ENCODE measurements at regions not wholly inside any gene's neighbourhood (a gene's known extent, or its start where the extent isn't known, plus 50 kb on each side); places are given as distances from the start of the nearest gene placed in this dataset.
"Not testable (repeated sequence)": the region's sequence is repeated elsewhere in the genome, so short reads cannot be mapped to it uniquely, and the experiment has no call there.

GRCh38 chr6:14977747-14978382 is 268.0 kb upstream of the JARID2 start:
- DNase-seq (ENCODE audit: low spot score), result no peak

DNA sequence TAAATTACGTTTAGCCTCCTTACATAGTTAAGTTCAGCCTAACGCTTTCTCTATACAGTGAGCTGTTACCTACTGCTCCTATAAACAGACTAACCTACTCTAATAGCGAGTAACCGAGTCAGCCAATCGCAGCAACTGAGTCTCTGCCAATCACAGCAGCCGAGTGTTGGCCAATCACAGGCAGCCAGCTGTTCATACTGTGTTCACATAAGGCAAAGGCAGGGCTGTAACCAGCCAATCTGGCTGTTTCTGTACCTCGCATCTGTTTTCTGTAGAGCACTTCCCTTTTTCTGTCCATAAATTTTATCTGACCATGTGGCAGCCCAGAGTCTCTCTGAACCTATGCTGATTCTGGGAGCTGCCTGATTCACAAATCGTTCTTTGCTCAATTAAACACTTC is 263.9 kb upstream of the JARID2 start:
- DNase-seq (ENCODE audit: low spot score), result no peak

- DNase-seq (ENCODE audit: low spot score), result no peak
These were observed 262.0 kb upstream of the JARID2 start for GRCh38 chr6:14983599-14984518.

- no peak for DNase-seq (ENCODE audit: low spot score)
These were observed 261.4 kb upstream of the JARID2 start for GRCh38 chr6:14984519-14984853.

DNA sequence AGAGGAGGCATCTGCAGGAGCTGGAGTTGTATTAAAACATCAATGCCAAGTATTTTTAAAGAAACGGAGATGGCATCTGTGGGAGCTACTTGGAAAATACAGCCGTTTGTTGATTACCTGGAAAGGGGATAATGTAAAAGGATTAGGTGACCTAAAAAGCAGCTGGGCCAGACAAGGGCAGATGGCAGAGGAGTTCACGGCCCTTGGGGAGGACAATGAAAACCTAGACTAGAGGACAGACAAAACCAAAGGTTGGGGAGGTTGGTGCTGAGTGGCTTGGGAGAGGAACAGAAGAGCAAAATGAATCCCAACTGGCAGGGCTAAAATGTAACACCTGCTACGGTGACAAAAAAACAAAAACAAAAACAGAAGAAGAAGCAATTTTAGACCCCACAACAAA is 260.5 kb upstream of the JARID2 start:
- no peak for DNase-seq (ENCODE audit: low spot score)

GRCh38 chr6:14986370-14986769 is 259.5 kb upstream of the JARID2 start:
- no peak for DNase-seq (ENCODE audit: low spot score)

DNA sequence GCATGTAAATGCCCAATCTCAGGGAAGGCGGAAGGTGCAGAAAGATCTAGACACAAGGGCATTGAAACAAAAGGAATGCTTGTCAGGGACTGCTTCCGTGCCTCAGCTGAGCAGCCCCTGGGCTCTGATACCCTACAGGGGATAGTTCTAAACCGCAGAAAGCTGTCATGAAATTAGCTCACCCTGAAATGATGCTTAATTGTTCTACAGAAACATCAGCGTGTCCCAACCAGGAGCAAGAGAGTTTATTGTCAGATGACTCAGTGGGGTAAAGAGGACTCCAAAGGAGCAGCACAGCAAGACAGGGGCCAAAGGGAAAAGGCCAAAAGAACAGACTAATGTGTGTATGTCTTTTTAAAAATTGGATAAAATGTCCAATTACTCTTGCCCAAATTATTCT is 258.4 kb upstream of the JARID2 start:
- DNase-seq (ENCODE audit: low spot score), result no peak

GRCh38 chr6:14992382-14992781 is 253.5 kb upstream of the JARID2 start:
- no peak for DNase-seq (ENCODE audit: low spot score)

DNA sequence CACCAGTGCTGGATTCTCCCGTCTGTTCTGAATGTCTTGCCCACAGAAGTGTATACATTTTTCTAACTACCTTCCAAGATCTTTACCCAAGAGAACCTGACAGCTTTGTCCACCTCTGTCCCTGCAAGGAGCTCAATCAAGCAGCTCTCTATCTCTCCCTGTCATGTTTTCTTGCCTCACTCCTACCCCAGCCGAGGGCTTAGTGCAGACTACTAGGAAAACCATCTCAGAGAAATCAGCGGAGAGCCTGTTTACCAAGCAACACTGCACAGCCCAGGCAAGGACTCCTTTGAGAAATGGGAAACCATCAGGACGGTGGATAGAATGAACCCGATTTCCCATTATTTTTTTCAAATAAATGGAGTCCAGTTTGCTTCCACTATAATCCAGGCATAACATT is 250.7 kb upstream of the JARID2 start:
- DNase-seq (ENCODE audit: low spot score), result no peak

DNA sequence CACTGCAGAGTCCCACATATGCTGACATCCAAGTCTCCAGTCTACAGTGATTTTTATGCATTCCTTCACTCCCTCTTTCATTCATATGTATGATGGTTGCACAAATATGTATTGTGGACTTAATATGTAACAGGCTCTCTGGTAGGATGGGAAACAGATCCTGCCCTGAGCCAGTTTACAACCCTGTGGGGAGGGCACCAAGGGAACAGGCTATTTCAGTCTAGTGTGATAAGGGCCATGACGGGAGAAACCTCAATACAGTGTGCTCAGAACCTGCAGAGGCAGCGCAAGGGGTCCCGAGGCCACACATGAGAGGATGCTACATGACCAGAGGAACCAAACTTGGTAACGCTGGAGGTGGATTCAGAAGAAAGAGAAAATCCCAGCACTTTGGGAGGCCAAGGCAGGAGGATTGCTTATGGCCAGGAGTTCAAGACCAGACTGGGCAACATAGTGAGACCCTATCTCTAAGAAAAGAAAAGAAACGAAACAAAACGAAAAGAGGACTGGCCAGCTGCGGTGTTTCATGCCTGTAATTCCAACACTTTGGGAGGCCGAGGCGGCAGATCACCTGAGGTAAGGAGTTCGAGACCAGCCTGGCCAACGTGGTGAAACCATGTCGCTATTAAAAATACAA is 249.8 kb upstream of the JARID2 start:
- no peak for DNase-seq (ENCODE audit: low spot score)

GRCh38 chr6:14996892-14997291 is 249.0 kb upstream of the JARID2 start:
- no peak for DNase-seq (ENCODE audit: low spot score)

DNA sequence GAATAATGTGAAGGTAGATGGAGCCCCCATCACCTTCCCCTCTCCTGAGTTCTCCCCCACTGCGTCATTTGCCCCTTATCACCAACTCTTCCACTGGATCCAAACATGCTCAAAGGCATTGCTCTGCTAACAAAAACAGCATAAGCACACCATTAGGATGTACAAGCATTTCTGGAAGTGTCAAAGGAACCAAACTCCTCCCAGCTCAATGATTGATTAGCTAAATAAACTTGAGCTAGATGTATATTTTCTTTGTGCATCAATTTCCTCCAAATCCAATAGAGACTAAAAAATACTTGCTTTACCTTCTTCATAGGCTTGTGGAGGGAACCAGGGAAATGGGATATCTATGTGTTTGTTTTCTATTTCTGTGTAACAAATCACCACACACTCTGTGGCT is 248.4 kb upstream of the JARID2 start:
- no peak for DNase-seq (ENCODE audit: low spot score)

GRCh38 chr6:14999106-14999505 is 246.8 kb upstream of the JARID2 start:
- no peak for DNase-seq (ENCODE audit: low spot score)

- no peak for DNase-seq (ENCODE audit: low spot score)
These were observed 244.5 kb upstream of the JARID2 start for GRCh38 chr6:15001326-15001910.

DNA sequence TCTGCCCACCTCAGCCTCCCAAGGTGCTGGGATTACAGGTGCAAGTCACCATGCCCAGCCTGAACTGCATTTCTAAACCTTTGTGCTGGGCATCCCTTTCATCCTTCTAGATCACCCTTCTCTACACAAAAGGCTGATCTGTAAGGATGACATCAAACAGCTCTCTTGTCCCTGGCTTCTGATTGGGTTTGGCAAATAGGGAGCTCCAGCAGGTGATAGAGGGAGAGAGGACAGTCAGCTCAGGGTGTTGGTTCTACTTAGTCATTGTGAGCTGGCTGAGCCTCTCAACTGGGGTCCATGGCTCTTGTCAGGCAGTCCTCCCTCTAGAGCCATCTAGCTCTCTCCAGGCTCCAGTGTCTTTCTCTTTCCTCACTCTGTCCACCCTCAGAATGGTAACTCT is 237.6 kb upstream of the JARID2 start:
- DNase-seq (ENCODE audit: low spot score), result no peak

GRCh38 chr6:15014958-15015357 is 230.9 kb upstream of the JARID2 start:
- DNase-seq (ENCODE audit: low spot score), result no peak

DNA sequence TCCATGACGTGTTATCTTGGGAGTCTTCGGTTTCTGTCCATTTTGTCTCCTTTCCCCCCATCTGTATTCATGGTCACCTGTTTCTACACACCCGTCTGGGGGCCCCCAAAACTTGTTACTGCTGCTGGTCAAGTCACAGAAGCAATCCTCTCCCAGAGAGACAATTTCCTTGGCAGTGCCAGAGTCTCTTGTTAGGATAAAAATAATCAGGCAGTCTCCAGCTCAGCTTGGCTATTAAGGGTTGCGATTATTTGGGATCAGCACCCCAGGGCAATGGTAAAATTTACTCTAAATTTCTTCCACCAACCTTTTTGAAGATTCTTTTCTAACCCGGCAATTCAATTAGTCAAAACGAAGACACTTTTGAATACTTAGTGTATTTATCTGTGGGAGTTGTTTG is 229.1 kb upstream of the JARID2 start:
- no peak for DNase-seq (ENCODE audit: low spot score)

GRCh38 chr6:15017261-15017660 is 228.6 kb upstream of the JARID2 start:
- DNase-seq (ENCODE audit: low spot score), result no peak

DNA sequence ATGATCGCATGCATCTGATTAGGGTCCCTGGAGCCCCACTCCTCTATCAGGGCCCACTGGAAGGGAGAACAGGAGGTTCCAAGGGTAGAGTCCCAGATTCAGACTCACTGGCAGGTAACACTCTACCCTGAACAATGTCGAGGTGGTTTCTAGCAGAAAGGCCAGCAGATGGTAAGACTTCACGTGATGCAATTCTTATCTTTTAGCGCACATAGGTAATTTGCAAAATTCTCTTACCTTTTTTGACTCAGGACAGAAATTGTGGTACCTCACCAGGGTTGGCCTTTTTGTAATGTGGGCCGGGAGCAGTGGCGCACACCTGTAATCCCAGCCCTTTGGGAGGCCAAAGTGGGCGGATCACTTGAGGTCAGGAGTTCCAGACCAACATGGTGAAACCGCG is 228.1 kb upstream of the JARID2 start:
- no peak for DNase-seq (ENCODE audit: low spot score)

DNA sequence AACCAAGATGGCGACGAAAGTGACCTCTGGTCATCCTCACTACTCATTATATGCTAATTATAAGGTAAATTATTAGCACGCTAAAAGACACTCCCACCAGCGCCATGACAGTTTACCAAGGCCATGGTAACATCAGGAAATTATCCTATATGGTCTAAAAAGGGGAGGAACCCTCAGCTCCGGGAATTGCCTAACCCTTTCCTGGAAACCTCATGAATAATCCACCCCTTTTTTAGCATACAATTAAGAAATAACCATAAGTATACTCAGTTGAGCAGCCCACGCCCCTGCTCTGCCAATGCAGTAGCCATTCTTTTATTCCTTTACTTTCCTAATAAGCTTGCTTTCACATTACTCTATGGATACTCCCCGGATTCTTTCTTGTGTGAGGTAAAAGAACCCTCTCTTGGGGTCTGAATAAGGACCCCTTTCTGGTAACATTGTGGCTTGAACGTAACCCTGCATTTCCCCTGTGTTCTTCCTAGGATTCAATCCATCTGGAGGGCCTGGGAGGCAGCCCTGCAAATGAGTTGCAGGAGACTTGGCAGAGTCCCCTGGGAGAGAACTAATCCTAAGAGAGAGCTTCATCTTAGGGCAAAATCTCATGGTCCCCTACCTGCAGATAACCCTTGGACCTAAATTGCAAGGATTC is 225.6 kb upstream of the JARID2 start:
- DNase-seq (ENCODE audit: low spot score), result no peak

DNA sequence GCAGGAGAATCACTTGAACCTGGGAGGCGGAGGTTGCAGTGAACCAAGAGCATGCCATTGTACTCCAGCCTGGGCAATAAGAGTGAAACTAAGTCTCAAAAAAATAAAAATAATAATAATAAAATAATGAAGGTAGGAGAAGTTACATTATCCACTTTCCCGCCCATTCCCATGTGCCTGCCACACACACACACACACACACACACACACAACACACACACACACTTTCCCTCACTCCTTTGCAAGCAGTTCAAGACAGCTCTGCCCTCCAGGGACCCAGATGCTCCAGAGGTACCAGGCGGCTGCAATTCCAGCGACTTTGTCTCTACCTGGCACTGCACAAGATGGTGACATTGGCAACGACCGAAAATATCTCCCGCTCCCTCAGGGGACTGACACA is 224.8 kb upstream of the JARID2 start:
- DNase-seq (ENCODE audit: low spot score), result no peak

DNA sequence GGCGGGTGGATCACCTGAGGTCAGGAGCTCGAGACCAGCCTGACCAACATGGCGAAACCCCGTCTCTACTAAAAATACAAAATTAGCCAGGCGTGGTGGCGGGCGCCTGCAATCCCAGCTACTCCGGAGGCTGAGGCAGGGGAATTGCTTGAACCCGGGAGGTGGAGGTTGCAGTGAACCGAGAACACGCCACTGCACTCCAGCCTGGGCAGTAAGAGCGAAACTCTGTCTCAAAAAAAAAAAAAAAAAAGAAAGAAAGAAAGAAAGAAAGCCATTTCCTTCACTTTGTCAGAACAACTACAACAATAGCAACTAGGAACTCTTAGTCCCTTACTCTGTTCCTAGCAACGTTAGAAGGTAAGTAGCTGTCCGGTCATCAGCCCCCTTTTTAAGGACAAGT is 222.9 kb upstream of the JARID2 start:
- DNase-seq (ENCODE audit: low spot score), result not testable (repeated sequence)
